GM12874 (cell line): ENCODE measurements at regions not wholly inside any gene's neighbourhood (a gene's known extent, or its start where the extent isn't known, plus 50 kb on each side); places are given as distances from the start of the nearest gene placed in this dataset.
A peak's percentile ranks its signal among the peaks of the same experiment; 100 is the strongest.

ENCODE experiments used
- CTCF ChIP-seq: IDR thresholded peaks from 2 replicates; pipeline ENCODE4 v1.5.1; 2011; ENCODE audit warnings: low read depth, mild to moderate bottlenecking, control low read depth, low read length, moderate library complexity; ENCODE audit not compliant: insufficient read depth

GRCh38 chr10:78378192-78378591 is 344.5 kb downstream of the RPS24 start:
- TF ChIP-seq CTCF: no peak

- TF ChIP-seq CTCF: peak; percentile 26
Observed at GRCh38 chr10:78381107-78381506, 347.4 kb downstream of the RPS24 start.

GRCh38 chr10:78382047-78382446 is 348.4 kb downstream of the RPS24 start:
- no peak for TF ChIP-seq CTCF

- TF ChIP-seq CTCF: no peak
Observed at GRCh38 chr10:78382772-78383171, 349.1 kb downstream of the RPS24 start.

- TF ChIP-seq CTCF: no peak
Observed at GRCh38 chr10:78383378-78384048, 349.9 kb downstream of the RPS24 start.

DNA sequence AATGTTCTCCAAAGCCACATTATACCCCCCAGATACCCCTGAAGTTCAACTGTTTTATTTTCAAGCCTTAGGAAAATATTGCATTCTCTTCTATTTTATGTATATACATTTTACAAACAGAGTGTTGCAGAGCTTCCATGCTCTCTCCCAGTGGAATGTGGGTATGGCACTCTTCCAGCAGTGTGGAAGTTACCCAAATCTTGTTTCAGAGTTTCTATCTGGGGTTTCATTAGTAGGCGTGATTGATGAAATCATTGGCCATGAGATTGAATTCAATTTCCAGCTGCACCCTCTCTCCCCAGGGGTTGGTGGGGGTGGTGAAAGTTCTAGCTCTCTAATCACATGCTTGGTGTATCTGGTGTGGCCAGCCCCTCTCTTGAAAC is 350.4 kb downstream of the RPS24 start:
- TF ChIP-seq CTCF: no peak

GRCh38 chr10:78385599-78385998 is 351.9 kb downstream of the RPS24 start:
- TF ChIP-seq CTCF: no peak
